Panc1 (cell line): ENCODE measurements at regions not wholly inside any gene's neighbourhood (a gene's known extent, or its start where the extent isn't known, plus 50 kb on each side); places are given as distances from the start of the nearest gene placed in this dataset.

ENCODE experiments used
- ATAC-seq: fragments of 200-7000 bp; cut with Tn5 transposase; 2 replicates; pipeline ENCODE4 v1.9.1; 2020; ENCODE audit warnings: mild to moderate bottlenecking, moderate library complexity
- BruUV-seq: library from RNA; stranded (reverse); fragments of 400-500 nt; replicated peaks from 2 replicates; lab custom pipeline; 2021; lab: Mats Ljungman, UMichigan
- CTCF ChIA-PET: fragments of 300-600 bp; sonication (Branson Sonifier 250); formaldehyde crosslinking; loops from one replicate; lab custom pipeline; 2022; ENCODE audit warnings: antibody characterized with exemption; lab: Charles Lee
- POLR2A ChIA-PET: fragments of 300-600 bp; sonication (Branson Sonifier 250); formaldehyde crosslinking; loops from one replicate; lab custom pipeline; 2022; ENCODE audit warnings: antibody characterized with exemption; lab: Charles Lee
- DNase-seq: peaks from one replicate; pipeline ENCODE4 v3.0.0-alpha.2; 2010; ENCODE audit warnings: low read depth, low spot score
- H3K27ac ChIP-seq: 2 replicates; pipeline ENCODE4 v1.5.1; 2011; ENCODE audit warnings: mild to moderate bottlenecking, low read length, inconsistent platforms
- H3K27me3 ChIP-seq: fragments of 200-500 bp; sonication (Bioruptor generic); 2 replicates; pipeline ENCODE4 v1.6.0; 2014; ENCODE audit warnings: low read length, inconsistent platforms; ENCODE audit not compliant: control insufficient read depth, insufficient read depth
- H3K36me3 ChIP-seq: fragments of 200-500 bp; sonication (Bioruptor generic); 2 replicates; pipeline ENCODE4 v1.5.1; 2014; ENCODE audit warnings: inconsistent platforms, mild to moderate bottlenecking, low read length, moderate library complexity; ENCODE audit not compliant: control insufficient read depth, insufficient read depth
- H3K4me1 ChIP-seq: 2 replicates; pipeline ENCODE4 v1.5.1; 2011; ENCODE audit warnings: inconsistent platforms, mild to moderate bottlenecking, low read length, moderate library complexity; ENCODE audit not compliant: control insufficient read depth, insufficient read depth
- H3K4me3 ChIP-seq, 2 experiments: 2 replicates each; pipeline ENCODE4 v1.5.1; 2011 to 2012; ENCODE audit warnings: low read depth in 2 of 2, low read length in 2 of 2, mild to moderate bottlenecking in 2 of 2, inconsistent platforms in 1 of 2, moderate library complexity in 1 of 2
- H3K9me3 ChIP-seq: fragments of 200-500 bp; sonication (Bioruptor generic); 2 replicates; pipeline ENCODE4 v1.5.1; 2014; ENCODE audit warnings: low read depth, mild to moderate bottlenecking, inconsistent platforms, low read length, moderate library complexity; ENCODE audit not compliant: control insufficient read depth, insufficient read depth
- CTCF ChIP-seq: fragments of 450-650 bp; IDR thresholded peaks from 2 replicates; pipeline ENCODE4 v1.5.1; 2017; ENCODE audit warnings: mild to moderate bottlenecking
- POLR2AphosphoS5 ChIP-seq: IDR thresholded peaks from 2 replicates; pipeline ENCODE4 v1.6.1; 2012; ENCODE audit warnings: mild to moderate bottlenecking, low read depth, low read length, moderate library complexity
- SIN3A ChIP-seq: IDR thresholded peaks from 2 replicates; pipeline ENCODE4 v1.6.1; 2012; ENCODE audit warnings: low read depth, mild to moderate bottlenecking, low read length, moderate library complexity, borderline replicate concordance; ENCODE audit not compliant: insufficient read depth
- TCF7L2 ChIP-seq: IDR thresholded peaks from 2 replicates; pipeline ENCODE4 v1.6.1; 2011; ENCODE audit warnings: mild to moderate bottlenecking, low read depth, low read length, inconsistent platforms
- in situ Hi-C: cut with HindIII; loops from 2 replicates; pipeline ENCODE4 v1.10.0; 2016; ENCODE audit warnings: low sequenced_read_pairs, low pct_unique_long_range_greater_than_20kb
- intact Hi-C: fragments of 100-400 bp; cut with micrococcal nuclease; formaldehyde crosslinking; loops from one replicate; pipeline ENCODE4 v1.10.0; 2022; ENCODE audit not compliant: unreplicated experiment
- TF ChIP-seq, protein P1 (sequence below), 2 experiments: IDR thresholded peaks; 2 replicates each; pipeline ENCODE4 v1.6.1; 2011 to 2012; ENCODE audit warnings: low read depth in 2 of 2, control low read depth in 1 of 2, low read length in 1 of 2, mild to moderate bottlenecking in 1 of 2, moderate library complexity in 1 of 2; ENCODE audit not compliant: insufficient read depth in 1 of 2

- Histone ChIP-seq H3K27me3 (no peaks in the 10 kb centered on the region), H3K4me1 (no peaks in the 10 kb centered on the region; the same call in 1 of the 2 replicates), H3K4me3 (no peak overlapping the region), H3K9me3 (0 out of 2 replicates have a peak, but pooled peaks cover 8% of the 10 kb centered on the region), H3K27ac (no peak overlapping the region), H3K36me3 (no peaks in the 10 kb centered on the region)
- TF ChIP-seq TCF7L2 (no peak), CTCF (no peak)
- no TSS peak for BruUV-seq
- DNase-seq (no peak), ATAC-seq (no peak)
- in situ Hi-C loops (no loop called here), intact Hi-C loops (no loop called here)
- CTCF ChIA-PET = no interaction called here
- POLR2A ChIA-PET = no interaction called here
These were observed 498.7 kb downstream of the NXPH1 start for GRCh38 chr7:8931906-8932646.

- ChIA-PET CTCF (no interaction called here), POLR2A (no interaction called here)
- Histone ChIP-seq H3K4me3 (no peak overlapping the region), H3K9me3 (0 out of 2 replicates have a peak, but pooled peaks cover 8% of the 10 kb centered on the region), H3K36me3 (no peaks in the 10 kb centered on the region), H3K27ac (no peak overlapping the region), H3K27me3 (no peaks in the 10 kb centered on the region), H3K4me1 (no peaks in the 10 kb centered on the region; the same call in 1 of the 2 replicates)
- BruUV-seq = no TSS peak
- no peak for ATAC-seq
- intact Hi-C loops (no loop called here), in situ Hi-C loops (no loop called here)
- DNase-seq = no peak
- TF ChIP-seq SIN3A = no peak
- TF ChIP-seq TCF7L2 = no peak
- no peak for TF ChIP-seq POLR2AphosphoS5
- TF ChIP-seq, protein P1, sequence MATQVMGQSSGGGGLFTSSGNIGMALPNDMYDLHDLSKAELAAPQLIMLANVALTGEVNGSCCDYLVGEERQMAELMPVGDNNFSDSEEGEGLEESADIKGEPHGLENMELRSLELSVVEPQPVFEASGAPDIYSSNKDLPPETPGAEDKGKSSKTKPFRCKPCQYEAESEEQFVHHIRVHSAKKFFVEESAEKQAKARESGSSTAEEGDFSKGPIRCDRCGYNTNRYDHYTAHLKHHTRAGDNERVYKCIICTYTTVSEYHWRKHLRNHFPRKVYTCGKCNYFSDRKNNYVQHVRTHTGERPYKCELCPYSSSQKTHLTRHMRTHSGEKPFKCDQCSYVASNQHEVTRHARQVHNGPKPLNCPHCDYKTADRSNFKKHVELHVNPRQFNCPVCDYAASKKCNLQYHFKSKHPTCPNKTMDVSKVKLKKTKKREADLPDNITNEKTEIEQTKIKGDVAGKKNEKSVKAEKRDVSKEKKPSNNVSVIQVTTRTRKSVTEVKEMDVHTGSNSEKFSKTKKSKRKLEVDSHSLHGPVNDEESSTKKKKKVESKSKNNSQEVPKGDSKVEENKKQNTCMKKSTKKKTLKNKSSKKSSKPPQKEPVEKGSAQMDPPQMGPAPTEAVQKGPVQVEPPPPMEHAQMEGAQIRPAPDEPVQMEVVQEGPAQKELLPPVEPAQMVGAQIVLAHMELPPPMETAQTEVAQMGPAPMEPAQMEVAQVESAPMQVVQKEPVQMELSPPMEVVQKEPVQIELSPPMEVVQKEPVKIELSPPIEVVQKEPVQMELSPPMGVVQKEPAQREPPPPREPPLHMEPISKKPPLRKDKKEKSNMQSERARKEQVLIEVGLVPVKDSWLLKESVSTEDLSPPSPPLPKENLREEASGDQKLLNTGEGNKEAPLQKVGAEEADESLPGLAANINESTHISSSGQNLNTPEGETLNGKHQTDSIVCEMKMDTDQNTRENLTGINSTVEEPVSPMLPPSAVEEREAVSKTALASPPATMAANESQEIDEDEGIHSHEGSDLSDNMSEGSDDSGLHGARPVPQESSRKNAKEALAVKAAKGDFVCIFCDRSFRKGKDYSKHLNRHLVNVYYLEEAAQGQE (IDR thresholded peaks at IDR 0.05; ENCODE audit: insufficient read depth in 1 of 2, low read depth in 2 of 2, low read length in 1 of 2) = no peak
- no peak for TF ChIP-seq CTCF
These were observed 499.3 kb downstream of the NXPH1 start for GRCh38 chr7:8932751-8933150.
